ENCODE measurements at regions not wholly inside any gene's neighbourhood (a gene's known extent, or its start where the extent isn't known, plus 50 kb on each side); places are given as distances from the start of the nearest gene placed in this dataset.

DNA sequence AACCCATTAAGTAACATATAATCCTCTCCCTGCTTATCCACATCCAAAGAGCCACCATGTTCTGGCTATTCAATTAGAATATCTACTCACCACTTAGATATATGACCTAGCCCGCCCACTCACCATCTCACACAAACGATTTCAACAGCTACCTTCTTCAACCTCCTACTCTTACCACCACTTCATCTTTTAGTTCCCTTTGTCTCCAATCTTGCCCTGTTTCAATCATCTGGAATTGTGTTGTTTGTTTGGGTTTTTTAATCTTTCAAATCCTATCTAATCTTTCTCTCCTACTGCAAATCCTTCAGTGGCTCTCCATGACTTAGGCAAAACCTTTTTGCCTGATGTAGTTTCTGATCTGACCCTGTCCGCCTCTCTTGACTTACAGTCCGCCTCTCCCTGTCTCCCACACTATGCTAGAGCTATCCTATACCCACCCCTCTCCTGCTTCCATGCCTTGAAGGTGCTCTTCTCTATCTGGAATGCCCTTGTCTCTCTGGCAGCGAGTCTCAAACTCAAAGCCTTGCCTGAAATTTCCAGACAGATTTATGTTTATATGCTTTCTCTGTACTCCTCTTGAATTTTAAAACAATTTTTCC lies 161.0 kb upstream of the CRY1 start:
- TF ChIP-seq TAF1 (IDR thresholded peaks at IDR 0.05; ENCODE audit: borderline replicate concordance, insufficient read depth, low read length) (no peak), POLR2AphosphoS5 (IDR thresholded peaks at IDR 0.05; ENCODE audit: low read depth, low read length) (no peak), REST (IDR thresholded peaks at IDR 0.05; ENCODE audit: insufficient read depth in 1 of 2, low read depth in 2 of 2, low read length in 2 of 2) (no peak), SIN3A (IDR thresholded peaks at IDR 0.05; ENCODE audit: borderline replicate concordance, insufficient read depth, low read length) (no peak), FOXP2 (optimal IDR thresholded peaks at IDR 0.05; ENCODE audit: borderline replicate concordance, extremely low read depth, extremely low read length, insufficient read depth) (no peak)

GRCh38 chr12:107258780-107259179 lies 165.4 kb upstream of the CRY1 start:
- TF ChIP-seq POLR2AphosphoS5 (IDR thresholded peaks at IDR 0.05; ENCODE audit: low read depth, low read length) (no peak), REST (IDR thresholded peaks at IDR 0.05; ENCODE audit: insufficient read depth in 1 of 2, low read depth in 2 of 2, low read length in 2 of 2) (no peak), TAF1 (IDR thresholded peaks at IDR 0.05; ENCODE audit: borderline replicate concordance, insufficient read depth, low read length) (no peak), FOXP2 (optimal IDR thresholded peaks at IDR 0.05; ENCODE audit: borderline replicate concordance, extremely low read depth, extremely low read length, insufficient read depth) (no peak), SIN3A (IDR thresholded peaks at IDR 0.05; ENCODE audit: borderline replicate concordance, insufficient read depth, low read length) (no peak)

DNA sequence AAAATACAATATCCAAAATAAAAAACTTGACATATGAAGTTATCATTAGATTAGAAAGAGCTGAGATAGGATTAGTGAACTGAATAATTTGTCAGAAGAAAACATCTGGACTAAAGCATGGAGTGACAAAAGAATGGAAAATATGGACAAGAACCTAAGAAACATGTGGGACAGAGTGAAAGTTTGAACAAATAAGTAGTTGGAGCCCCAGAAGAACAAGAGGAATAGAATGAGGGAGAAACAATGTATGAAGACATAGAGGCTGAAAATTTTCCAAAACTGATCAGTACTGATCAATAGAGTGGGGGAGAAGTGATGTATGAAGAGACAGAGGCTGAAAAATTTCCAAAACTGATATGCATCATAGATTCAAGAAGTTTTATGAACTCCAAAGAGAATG lies 170.6 kb upstream of the CRY1 start:
- TF ChIP-seq FOXP2 (optimal IDR thresholded peaks at IDR 0.05; ENCODE audit: borderline replicate concordance, extremely low read depth, extremely low read length, insufficient read depth): no peak
- TF ChIP-seq SIN3A (IDR thresholded peaks at IDR 0.05; ENCODE audit: borderline replicate concordance, insufficient read depth, low read length): no peak
- TF ChIP-seq POLR2AphosphoS5 (IDR thresholded peaks at IDR 0.05; ENCODE audit: low read depth, low read length): no peak
- no peak for TF ChIP-seq REST (IDR thresholded peaks at IDR 0.05; ENCODE audit: insufficient read depth in 1 of 2, low read depth in 2 of 2, low read length in 2 of 2)
- TF ChIP-seq TAF1 (IDR thresholded peaks at IDR 0.05; ENCODE audit: borderline replicate concordance, insufficient read depth, low read length): no peak

DNA sequence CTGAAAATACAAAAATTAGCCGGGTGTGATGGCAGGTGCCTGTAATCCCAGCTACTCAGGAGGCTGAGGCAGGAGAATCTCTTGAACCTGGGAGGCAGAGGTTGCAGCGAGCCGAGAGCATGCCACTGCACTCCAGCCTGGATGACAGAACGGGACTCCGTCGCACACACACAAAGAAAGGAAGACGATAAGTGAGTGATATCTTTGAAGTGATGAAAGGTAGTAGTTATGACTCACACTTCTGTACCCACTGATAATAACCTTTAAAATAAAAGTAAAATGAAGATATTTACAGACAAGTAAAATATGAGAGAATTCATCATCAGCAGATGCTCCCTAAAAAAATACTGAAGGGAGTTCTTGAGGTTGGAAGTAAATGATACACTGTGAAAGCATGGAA lies 171.3 kb upstream of the CRY1 start:
- TF ChIP-seq SIN3A (IDR thresholded peaks at IDR 0.05; ENCODE audit: borderline replicate concordance, insufficient read depth, low read length): no peak
- TF ChIP-seq REST (IDR thresholded peaks at IDR 0.05; ENCODE audit: insufficient read depth in 1 of 2, low read depth in 2 of 2, low read length in 2 of 2): no peak
- TF ChIP-seq POLR2AphosphoS5 (IDR thresholded peaks at IDR 0.05; ENCODE audit: low read depth, low read length): no peak
- TF ChIP-seq TAF1 (IDR thresholded peaks at IDR 0.05; ENCODE audit: borderline replicate concordance, insufficient read depth, low read length): no peak
- TF ChIP-seq FOXP2 (optimal IDR thresholded peaks at IDR 0.05; ENCODE audit: borderline replicate concordance, extremely low read depth, extremely low read length, insufficient read depth): no peak
